ENCODE measurements at regions not wholly inside any gene's neighbourhood (a gene's known extent, or its start where the extent isn't known, plus 50 kb on each side); places are given as distances from the start of the nearest gene placed in this dataset.

DNA sequence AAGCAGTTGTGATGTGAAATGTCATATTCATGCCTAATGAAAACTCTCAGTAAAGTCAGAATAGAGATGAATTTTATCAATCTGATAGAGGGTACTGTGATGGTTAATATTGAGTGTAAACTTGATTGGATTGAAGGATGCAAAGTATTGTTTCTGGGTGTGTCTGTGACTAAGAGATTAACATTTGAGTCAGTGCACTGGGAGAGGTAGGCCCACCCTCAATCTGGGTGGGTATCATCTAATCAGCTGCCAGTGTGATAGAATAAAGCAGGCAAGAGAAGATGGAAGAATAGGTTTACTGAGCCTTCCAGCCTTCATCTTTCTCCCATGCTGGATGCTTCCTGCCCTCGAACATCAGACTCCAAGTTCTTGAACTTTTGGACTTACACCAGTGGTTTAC is 124.3 kb downstream of the CENPW start:
- TF ChIP-seq, protein P1, sequence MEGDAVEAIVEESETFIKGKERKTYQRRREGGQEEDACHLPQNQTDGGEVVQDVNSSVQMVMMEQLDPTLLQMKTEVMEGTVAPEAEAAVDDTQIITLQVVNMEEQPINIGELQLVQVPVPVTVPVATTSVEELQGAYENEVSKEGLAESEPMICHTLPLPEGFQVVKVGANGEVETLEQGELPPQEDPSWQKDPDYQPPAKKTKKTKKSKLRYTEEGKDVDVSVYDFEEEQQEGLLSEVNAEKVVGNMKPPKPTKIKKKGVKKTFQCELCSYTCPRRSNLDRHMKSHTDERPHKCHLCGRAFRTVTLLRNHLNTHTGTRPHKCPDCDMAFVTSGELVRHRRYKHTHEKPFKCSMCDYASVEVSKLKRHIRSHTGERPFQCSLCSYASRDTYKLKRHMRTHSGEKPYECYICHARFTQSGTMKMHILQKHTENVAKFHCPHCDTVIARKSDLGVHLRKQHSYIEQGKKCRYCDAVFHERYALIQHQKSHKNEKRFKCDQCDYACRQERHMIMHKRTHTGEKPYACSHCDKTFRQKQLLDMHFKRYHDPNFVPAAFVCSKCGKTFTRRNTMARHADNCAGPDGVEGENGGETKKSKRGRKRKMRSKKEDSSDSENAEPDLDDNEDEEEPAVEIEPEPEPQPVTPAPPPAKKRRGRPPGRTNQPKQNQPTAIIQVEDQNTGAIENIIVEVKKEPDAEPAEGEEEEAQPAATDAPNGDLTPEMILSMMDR (conservative IDR thresholded peaks at IDR 0.05 in 1 of 2, IDR thresholded peaks at IDR 0.05 in 1 of 2; ENCODE audit: low read depth in 1 of 2, low read length in 2 of 2), result no peak
- TF ChIP-seq EZH2 (IDR thresholded peaks at IDR 0.05; ENCODE audit: low read length, missing control alignments), result no peak
